CD4-positive, alpha-beta T cell treated with Interleukin-17A for 1 hour (primary cell): ENCODE measurements at regions not wholly inside any gene's neighbourhood (a gene's known extent, or its start where the extent isn't known, plus 50 kb on each side); places are given as distances from the start of the nearest gene placed in this dataset.

Experiments used
- DNase-seq: peaks from one replicate; pipeline ENCODE4 v3.0.0-alpha.2; 2020

DNA sequence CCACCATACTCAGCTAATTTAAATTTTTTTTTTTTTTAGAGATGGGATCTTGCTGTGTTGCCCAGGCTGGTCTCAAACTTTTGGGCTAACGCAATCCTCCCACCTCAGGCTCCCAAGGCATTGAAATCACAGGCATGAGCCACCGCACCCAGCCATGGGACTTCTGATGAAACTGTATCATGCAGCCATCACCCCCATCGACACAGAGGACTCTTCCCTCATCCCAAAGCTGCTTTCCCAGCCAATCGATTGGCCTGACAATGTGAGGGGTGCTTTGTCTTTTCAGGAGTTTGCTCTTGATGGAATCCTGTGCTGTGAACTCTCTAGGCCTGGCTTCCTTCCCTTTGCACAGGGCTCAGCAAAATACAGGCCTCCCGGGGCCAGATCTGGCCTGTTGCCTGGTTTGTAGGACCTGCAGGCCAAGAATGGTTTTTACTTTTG is 59.6 kb upstream of the NCOR2 start:
- DNase-seq, result no peak

DNA sequence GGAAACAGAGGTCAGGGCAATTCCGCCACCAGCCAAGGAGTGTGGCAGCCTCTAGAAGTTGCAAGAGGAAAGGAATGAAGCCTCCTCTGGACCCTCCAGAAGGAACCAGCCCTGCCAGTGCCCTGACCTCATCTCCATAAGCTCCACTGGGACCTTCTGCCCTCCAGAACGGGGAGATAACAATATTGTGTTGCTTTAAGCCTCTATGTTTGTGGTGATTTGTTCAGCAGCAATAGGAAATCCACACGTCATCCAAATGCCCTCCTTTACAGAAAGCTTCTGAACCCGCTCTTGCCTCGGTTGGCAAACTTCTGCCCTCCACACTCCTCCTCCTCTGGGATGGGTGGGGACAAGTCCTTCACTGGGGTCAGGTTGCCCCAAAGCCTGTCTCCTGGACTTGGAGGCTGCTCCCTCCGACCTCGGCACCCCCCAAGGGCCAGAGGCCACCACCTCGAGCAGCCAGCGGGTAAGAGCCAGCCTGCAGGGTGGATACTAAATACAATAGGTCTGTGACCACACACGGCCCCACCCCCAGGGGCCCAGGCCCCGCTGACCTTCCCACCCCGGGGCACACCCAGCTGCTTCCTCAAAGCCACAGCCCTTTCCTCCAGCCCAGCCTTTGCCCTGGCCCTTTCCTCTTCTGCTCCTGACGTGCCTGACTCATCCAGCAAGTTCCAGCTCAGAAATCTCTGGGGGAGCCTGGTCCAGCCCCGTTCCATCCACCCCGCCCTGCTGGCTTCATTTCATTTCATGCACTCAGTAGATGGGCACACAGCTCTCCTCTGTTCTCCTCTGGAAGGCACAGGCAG is 58.7 kb upstream of the NCOR2 start:
- no peak for DNase-seq

DNA sequence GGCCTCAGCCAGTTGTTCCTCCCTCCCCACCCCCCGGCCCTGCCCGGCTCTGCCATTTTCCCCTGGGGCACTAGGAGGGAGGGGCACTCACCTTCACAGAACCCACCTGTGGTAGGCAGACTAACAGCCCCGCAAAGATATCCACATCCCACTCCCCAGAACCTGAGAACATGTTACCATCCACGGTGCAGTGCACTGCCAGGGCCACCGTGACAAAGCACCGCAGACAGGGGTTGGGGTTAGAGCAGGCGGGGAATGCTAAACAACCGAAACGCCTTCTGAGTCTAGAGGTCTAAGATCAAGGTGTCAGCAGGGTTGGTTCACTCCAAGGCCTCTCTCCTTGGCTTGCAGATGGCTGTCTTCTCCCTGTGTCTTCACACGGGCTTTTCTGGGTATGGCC is 57.4 kb upstream of the NCOR2 start:
- no peak for DNase-seq

DNA sequence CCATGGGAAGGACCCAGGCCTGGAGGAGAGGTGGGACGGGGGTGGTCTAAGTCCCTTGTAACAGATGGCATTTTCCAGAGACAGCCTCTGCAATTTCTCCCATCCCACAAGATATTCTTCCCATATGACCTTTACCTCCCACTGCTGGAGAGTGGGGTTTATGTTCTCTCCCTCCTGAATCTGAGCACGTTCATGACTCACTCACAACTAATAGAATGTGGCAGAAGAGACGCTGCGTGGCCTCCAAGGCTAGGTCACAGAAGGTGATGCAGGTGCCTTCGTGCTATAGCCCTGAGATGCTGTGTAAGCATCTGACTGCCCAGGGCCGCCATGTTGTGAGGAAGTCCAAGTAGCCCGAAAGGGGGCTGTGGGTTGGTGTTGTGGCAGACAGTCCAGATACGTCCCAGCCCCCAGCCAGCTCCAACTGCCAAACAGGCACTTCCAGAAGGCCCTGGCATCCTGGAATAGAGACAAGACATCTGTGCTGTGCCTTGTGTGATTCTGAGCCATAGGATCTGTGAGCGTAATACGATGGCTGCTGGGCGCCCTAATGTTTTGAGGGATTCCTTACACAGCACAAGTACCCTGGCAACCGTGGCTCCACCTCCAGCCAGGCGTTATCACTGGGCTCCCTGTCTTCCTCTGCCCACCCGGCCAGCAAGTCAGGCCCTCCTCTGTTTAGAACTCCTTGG is 56.1 kb upstream of the NCOR2 start:
- no peak for DNase-seq

DNA sequence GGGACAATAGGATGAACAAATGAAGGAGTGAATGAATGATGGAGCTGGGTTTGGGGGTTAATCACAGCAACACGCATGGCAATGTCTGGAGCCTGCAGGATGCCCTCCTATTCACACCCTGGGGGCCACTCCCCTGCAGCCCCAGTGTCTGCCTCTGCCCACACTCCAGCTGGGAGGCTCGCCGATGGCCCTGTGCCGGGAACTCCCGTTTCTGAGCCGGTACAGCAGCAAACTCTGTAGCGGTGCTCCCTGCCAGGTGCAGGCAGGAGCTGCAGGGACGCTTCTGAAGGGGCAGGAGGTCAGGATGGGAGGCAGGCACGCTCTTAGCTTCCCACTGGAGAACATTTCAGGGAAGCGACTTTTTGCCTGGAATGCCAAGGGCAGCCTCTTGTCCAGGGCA is 55.4 kb upstream of the NCOR2 start:
- no peak for DNase-seq

DNA sequence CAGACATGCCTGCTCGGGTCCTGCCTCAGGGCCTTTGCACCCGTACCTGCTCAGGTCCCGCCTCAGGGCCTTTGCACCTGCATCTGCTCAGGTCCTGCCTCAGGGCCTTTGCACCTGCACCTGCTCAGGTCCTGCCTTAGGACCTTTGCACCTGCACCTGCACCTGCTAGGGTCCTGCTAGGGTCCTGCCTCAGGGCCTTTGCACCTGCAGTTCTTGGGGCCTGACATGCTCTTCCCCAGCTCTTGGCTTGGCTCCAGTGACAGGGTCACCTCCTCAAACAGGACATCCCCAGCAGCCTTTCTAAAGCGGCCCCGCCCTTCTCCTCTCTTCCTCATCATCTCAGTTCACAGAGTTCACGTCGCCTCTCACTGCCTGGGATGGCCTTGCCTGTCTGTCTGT is 54.9 kb upstream of the NCOR2 start:
- no peak for DNase-seq

DNA sequence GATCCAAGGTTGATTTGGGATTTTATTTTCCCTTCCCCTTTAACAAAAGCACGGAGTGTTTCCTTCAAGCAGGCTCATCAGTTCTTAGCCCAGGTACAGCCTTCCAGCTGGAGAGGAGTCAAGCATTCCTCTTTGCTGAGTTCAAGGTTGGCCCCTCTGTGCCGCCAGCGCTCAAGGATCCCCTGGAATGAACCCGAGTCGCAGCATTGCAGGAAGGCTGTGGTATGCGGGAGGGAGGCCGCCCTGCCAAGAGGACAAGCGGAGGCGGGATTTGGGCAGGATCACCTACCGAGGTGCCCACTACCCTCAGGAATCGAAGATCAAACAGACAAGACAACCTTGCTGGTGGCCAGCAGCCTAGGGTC is 53.9 kb upstream of the NCOR2 start:
- no peak for DNase-seq

DNA sequence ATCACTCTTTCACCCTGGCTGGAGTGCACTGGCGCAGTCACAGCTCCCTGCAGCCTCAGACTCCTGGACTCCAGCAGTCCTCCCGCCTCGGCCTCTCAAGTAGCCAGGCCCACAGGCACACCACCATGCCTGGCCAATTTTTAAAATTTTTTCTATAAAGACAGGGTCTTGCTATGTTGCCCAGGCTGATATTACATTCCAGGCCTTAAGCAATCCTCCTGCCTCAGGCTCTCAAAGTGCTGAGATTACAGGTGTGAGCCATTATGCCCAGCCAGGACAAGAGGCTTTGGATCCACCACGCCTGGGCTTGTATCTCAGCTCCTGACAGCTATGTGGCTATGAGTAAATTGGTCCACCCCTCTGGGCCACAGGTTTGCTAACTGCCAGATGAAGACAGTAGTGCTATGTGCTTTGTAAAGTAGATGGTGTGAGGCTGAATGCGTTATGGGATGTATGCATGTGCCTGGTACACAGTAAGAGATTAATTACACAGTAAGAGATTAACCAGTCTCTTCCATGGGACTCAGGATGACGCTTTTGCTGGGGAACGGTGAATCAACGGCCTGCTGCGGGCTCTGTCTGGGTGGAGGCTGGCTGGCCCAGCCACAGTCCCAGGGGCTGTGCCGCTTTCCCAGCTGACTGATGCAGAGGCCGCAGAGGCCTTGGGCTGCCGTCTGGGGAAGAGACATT is 53.3 kb upstream of the NCOR2 start:
- no peak for DNase-seq

DNA sequence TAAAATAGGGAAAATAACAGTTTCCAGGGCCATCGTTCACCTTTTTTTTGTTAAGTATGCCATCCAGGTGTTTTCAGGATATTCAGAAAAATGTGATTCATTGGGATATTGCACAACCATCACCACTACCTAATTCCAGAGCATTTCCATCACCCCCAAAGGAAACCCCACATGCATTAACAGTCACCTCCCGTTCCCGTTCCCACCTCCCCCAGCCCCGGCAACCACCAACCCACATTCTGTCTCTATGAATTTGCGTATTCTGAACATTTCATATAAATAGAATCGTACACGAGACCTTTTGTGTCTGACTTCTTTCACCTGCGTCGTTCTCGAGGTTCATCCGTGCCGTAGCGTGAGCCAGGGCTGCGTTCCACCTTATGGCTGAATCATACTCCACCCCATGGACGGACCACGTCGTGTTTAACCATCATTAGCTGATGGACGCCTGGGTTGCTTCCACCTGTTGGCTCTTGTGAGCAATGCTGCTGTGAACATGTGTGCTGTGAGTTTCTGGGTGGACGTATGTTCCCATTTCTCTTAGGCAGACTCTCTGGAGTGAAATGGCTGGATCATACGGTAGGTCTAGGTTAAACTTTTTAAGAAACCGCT is 51.0 kb upstream of the NCOR2 start:
- DNase-seq, result no peak

DNA sequence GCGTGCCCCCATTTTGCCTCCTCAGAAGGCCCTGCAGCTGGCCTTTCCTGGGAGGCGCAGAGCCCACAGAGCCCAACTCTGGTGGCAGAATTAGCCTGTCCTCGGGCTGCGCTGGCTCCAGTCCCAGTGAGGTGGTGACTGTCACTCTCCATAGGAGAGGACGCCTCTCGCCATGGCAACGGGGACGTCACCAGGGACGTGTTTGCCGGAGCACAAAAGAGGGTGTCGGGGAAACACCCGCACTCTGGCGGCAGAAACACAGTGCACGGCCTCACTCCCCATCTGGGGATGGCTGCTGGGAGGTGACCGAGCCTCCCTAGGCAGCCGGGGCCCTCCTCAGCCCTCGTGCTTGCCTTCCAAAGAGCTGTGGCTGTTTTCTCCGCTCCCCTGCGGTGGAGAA is 50.2 kb upstream of the NCOR2 start:
- DNase-seq, result no peak
